ENCODE measurements at regions not wholly inside any gene's neighbourhood (a gene's known extent, or its start where the extent isn't known, plus 50 kb on each side); places are given as distances from the start of the nearest gene placed in this dataset.

- TF ChIP-seq GABPA (IDR thresholded peaks at IDR 0.05 in 1 of 2, conservative IDR thresholded peaks at IDR 0.05 in 1 of 2), result no peak
- no peak for TF ChIP-seq ATF3 (IDR thresholded peaks at IDR 0.05)
- TF ChIP-seq MAX (IDR thresholded peaks at IDR 0.05), result no peak
- no peak for TF ChIP-seq RXRA (IDR thresholded peaks at IDR 0.05)
- no peak for TF ChIP-seq FOXA1 (IDR thresholded peaks at IDR 0.05)
These were observed 340.6 kb downstream of the BTG1 start (continued) for GRCh38 chr12:91805031-91805430.

- DNase-seq (ENCODE audit: low spot score), result no peak
- 100% methylated on average over 1 of the region's 1 CpG for WGBS
- Histone ChIP-seq H3K27ac (ENCODE audit: low read depth in 1 of 2, low read length in 2 of 2) (no peak overlapping the region), H3K36me3 (ENCODE audit: control insufficient read depth in 4 of 4, insufficient read depth in 3 of 4, low read depth in 1 of 4, low read length in 3 of 4) (no peaks in the 10 kb centered on the region), H3K4me3 (ENCODE audit: low read depth in 1 of 3, low read length in 3 of 3) (no peak overlapping the region), H3K27me3 (ENCODE audit: control insufficient read depth in 4 of 4, insufficient read depth in 4 of 4, low read length in 3 of 4) (no peaks in the 10 kb centered on the region), H3K9ac (ENCODE audit: low read depth in 1 of 2, low read length in 2 of 2) (no peak overlapping the region), H3K9me3 (ENCODE audit: control insufficient read depth in 4 of 4, low read length in 3 of 4) (peaks cover 0 to 9% (median under 1%) of the 10 kb centered on the region in 4 donors), H3K4me1 (ENCODE audit: control insufficient read depth in 4 of 4, insufficient read depth in 4 of 4, low read length in 3 of 4) (no peaks in the 10 kb centered on the region)
- TF ChIP-seq YY1 (IDR thresholded peaks at IDR 0.05) (no peak), ATF3 (IDR thresholded peaks at IDR 0.05) (no peak), HNF4A (conservative IDR thresholded peaks at IDR 0.05) (no peak), CTCF (IDR thresholded peaks at IDR 0.05; ENCODE audit: low read depth, low read length, missing input control) (no peak), JUND (IDR thresholded peaks at IDR 0.05) (no peak), RXRA (IDR thresholded peaks at IDR 0.05) (no peak), TAF1 (conservative IDR thresholded peaks at IDR 0.05) (no peak), NR2F2 (IDR thresholded peaks at IDR 0.05) (no peak), GABPA (IDR thresholded peaks at IDR 0.05 in 1 of 2, conservative IDR thresholded peaks at IDR 0.05 in 1 of 2) (no peak), MAX (IDR thresholded peaks at IDR 0.05) (no peak), FOXA1 (IDR thresholded peaks at IDR 0.05) (no peak), RAD21 (IDR thresholded peaks at IDR 0.05) (no peak), HNF4G (IDR thresholded peaks at IDR 0.05) (no peak), FOXA2 (IDR thresholded peaks at IDR 0.05) (no peak), EGR1 (IDR thresholded peaks at IDR 0.05; ENCODE audit: low read depth in 2 of 2) (no peak), SP1 (IDR thresholded peaks at IDR 0.05) (no peak), REST (IDR thresholded peaks at IDR 0.05) (no peak), ZBTB33 (IDR thresholded peaks at IDR 0.05) (no peak)
These were observed 341.1 kb downstream of the BTG1 start for GRCh38 chr12:91804533-91804932.

Data from liver (tissue), 8 donors.